HG03520 (cell line): ENCODE measurements at regions not wholly inside any gene's neighbourhood (a gene's known extent, or its start where the extent isn't known, plus 50 kb on each side); places are given as distances from the start of the nearest gene placed in this dataset.
"Not testable (repeated sequence)": the region's sequence is repeated elsewhere in the genome, so short reads cannot be mapped to it uniquely, and the experiment has no call there.

Source experiments
- ATAC-seq: cut with Tn5 transposase; IDR thresholded peaks from one replicate; pipeline ENCODE4 v1.9.1; 2021; ENCODE audit warnings: mild to moderate bottlenecking, moderate library complexity; ENCODE audit not compliant: unreplicated experiment

- ATAC-seq = no peak
Measured at GRCh38 chr9:108270051-108270450, 585.7 kb downstream of the ACTL7B start.

- no peak for ATAC-seq
Measured at GRCh38 chr9:108269371-108269770, 586.4 kb downstream of the ACTL7B start.

DNA sequence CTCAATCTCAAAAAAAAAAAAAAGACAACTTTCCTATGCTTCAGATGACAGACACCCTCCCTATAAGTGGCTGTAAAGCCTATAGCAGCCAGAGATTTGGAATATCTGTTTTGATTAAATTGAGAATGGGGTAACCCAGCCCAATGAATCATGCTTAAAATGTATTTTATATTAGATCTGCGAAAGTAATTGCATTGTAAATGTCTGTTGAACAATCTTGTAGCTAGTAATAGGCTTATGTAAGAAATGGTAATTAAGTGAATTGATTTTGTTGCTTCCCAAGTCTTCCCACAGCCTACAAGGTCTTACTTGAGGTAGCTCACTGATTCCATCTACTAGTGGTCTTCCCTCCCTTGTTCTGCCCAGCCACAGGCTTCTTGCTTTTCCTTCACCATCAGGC, 590.7 kb downstream of the ACTL7B start:
- no peak for ATAC-seq

DNA sequence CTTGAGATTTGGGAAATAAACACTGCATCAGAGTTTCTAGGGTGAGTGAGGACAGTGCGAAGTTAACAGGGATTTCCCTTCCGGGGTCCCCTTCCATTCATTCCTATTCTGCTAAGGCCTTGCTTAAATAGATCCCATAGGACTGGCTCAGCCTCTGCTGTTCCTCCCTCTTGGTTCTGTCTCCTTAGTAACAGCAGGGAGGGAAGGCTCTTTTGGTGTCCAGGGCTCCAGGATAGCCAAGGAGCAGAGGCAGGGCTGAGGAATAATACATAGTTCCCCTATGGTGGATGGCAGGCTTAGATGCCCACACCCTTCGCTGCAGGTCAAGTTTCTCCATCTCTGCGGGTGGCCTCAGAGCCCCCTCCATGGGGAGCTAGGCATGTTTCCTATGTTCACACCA, 591.7 kb downstream of the ACTL7B start:
- no peak for ATAC-seq

DNA sequence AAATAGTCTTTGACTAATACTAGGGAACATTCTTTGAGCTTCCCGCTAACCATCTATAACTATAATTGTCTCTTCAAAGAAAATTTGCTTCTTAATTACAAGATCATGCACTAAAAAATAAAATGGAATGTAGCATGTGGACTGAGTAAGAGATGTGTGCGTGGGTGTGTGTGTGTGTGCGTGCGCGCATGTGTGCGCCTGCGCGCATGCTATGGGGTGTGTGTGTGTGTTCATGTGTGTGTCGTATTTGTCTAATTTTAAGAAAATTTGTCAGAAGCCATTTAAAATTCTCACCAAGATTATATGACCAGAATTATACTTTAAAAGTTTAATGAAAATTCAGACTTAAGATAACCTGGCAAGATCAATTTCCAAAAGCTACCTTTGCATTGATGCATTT, 593.0 kb downstream of the ACTL7B start:
- ATAC-seq = no peak

DNA sequence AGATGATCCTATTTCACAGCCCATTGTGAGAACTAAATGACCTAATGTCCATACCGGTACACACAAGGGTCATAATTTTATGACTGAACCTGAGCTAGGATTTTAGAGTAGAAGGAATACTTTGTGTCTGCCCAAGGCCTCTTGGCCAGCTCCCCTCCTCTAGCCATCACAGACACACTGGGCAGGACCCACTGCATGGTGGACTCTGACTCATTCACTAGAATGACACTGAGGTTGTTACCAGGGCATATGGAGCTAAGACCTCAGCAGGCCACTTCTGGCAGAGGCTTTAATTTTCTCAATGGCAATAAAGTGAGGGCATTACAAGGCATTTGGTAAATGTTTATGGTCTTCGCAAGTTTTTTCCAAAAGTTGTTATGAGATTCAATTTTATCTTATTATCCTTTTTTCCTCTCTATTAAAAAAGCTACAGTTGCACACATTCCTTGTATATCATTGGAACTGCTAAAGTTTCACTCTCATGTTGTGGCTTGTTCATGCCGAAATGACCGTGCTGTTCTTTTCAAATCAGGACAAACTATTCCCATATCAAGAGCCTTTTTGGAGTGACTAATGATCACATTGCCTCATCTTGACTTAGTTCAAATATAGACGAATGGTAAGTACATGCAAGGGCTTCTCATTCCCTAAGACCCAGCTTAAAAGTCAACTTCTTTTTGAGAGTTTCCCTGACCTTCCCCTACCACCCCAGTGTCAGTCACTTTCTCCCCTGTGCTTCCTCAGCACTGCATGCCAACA, 595.7 kb downstream of the ACTL7B start:
- ATAC-seq = no peak

GRCh38 chr9:108258640-108259039, 597.1 kb downstream of the ACTL7B start:
- no peak for ATAC-seq

- no peak for ATAC-seq
Measured at GRCh38 chr9:108257382-108257781, 598.4 kb downstream of the ACTL7B start.

DNA sequence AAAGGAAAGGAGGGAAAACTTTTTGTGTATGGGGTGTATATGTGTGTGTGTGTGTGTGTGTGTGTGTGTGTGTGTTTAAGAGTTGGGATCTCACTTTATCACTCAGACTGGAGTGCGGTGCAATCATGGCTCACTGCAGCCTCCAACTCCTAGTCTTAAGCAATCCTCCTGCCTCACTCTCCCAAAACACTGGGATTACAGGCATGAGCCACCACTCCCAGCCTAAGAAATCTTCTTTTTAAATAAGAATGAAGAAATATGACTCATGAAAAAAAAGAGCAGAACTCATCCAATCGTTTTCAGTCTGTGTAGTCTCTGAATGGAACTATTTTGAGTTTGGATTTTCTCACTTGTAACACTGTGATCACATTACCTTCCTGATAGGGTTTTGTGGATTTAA, 601.5 kb downstream of the ACTL7B start:
- no peak for ATAC-seq

DNA sequence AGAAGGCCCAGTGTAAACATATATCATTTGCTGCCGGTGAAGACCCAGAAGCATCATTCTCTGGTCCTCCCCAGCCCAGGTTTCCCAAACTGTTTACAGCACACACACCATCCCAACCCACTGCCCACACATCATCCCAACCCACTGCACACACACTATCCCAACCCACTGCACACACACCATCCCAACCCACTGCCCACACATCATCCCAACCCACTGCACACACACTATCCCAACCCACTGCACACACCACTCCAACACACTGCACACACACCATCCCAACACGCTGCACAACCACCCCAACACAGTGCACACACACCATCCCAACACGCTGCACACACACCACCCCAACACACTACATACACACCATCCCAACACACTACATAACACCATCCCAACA, 608.4 kb downstream of the ACTL7B start:
- not testable (repeated sequence) for ATAC-seq

DNA sequence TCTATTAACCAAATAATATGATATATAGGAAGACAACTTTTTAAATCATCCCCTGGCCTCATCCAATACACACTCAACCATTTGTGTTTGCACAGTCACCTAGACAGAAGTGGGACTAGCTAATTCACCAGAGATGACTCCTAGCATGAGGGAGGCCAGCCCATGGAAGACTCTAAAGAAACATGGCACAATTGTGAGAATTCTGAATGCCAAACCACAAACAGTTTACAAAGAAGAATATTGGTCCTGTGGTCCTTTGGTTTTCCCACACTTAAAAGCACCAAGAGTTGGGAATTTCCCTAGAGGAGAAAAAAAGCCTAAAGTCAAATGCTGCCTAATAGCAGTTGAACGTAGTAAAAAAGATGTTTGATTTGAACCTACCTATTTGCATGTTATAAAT, 609.9 kb downstream of the ACTL7B start:
- ATAC-seq = no peak

GRCh38 chr9:108245331-108245730, 610.5 kb downstream of the ACTL7B start:
- no peak for ATAC-seq

GRCh38 chr9:108244686-108245085, 611.1 kb downstream of the ACTL7B start:
- no peak for ATAC-seq

DNA sequence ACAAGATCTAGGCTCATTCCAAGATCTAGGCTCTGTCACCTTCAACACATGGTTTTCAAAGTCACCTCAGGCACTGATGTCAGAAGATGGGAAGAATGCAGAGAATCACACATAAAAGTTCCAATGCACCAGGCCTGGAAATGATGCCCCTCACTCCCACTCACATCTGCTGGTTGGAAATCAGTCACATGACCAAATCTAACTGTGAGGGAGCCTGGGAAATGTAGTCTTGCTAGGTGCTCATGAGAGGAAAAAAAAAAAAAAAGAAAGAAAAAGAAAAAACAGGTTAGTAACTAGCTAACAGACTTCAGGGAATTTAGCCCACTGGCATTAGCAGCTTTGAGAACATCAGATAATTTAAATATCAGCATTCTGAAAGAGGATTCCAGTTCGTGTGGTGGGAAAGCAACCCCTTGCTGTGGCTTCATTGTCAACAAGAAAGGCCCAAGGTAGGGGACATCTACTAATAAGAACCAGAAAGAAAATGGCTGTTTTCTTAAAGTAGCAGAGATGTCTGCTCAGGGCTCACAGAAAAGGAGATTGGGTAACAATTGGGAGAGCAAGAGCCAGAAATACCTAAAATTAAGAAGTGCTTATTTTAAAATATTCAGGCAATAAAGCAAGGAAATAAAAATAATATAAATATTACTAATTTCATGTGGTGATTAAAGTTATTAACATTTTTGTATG, 614.3 kb downstream of the ACTL7B start:
- no peak for ATAC-seq

- ATAC-seq = no peak
Measured at GRCh38 chr9:108239696-108240321, 616.0 kb downstream of the ACTL7B start.

DNA sequence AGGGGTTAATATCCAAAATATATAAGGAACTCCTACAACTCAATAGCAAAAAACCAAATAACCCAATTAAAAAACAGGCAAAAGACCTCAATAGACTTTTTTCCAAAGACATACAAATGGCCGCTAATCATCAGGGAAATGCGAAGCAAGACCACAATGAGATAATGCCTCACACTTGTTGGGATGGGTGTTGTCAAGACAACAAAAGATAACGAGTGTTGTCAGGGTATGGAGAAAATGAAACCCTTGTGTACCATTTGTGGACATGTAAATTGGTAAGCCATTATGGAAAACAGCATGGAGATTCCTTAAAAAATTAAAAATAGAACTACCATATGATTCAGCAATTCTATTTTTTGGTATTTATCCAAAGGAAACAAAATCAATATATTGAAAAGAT, 620.2 kb downstream of the ACTL7B start:
- ATAC-seq = no peak

GRCh38 chr9:108234811-108235210, 621.0 kb downstream of the ACTL7B start:
- ATAC-seq = no peak

GRCh38 chr9:108225149-108225800, 630.5 kb downstream of the ACTL7B start:
- no peak for ATAC-seq

DNA sequence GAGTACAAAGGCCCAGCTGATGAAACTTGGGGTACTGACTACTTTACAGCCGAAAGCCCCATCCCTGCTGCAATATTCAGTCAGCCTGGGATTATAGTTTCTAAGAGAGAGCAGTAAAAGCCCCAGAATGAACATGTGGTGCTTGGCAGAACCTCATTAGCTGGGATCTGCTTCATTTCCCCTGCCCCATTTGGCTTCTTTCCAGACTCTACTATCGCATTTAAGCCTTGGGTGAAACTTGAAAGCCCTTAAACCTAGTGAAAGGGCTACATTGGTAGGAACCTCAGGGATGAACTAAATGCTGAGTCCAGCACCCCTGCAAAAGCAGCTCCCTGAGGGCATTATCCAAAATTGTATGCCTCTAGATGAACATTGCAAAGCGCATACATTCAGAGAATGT, 631.1 kb downstream of the ACTL7B start:
- no peak for ATAC-seq

DNA sequence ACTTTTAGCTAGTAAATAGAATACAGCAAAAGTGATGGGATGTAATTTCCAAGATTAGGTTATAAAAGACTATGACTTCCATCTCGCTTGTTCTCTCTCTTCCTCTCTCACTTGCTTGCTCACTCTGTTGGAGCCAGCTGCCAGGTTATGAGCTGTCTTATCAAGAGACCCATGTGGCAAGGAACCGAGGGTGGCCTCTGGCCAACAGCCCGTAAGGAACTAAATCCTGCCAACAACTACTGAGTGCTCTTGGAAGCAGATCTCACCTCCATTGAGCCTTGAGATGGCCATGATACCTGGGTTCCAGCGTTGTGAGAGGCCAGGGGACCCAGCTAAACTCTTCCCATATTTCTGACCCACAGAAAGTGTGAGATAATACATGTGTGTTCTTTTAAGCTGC, 636.1 kb downstream of the ACTL7B start:
- no peak for ATAC-seq
